ENCODE measurements at regions not wholly inside any gene's neighbourhood (a gene's known extent, or its start where the extent isn't known, plus 50 kb on each side); places are given as distances from the start of the nearest gene placed in this dataset.

DNA sequence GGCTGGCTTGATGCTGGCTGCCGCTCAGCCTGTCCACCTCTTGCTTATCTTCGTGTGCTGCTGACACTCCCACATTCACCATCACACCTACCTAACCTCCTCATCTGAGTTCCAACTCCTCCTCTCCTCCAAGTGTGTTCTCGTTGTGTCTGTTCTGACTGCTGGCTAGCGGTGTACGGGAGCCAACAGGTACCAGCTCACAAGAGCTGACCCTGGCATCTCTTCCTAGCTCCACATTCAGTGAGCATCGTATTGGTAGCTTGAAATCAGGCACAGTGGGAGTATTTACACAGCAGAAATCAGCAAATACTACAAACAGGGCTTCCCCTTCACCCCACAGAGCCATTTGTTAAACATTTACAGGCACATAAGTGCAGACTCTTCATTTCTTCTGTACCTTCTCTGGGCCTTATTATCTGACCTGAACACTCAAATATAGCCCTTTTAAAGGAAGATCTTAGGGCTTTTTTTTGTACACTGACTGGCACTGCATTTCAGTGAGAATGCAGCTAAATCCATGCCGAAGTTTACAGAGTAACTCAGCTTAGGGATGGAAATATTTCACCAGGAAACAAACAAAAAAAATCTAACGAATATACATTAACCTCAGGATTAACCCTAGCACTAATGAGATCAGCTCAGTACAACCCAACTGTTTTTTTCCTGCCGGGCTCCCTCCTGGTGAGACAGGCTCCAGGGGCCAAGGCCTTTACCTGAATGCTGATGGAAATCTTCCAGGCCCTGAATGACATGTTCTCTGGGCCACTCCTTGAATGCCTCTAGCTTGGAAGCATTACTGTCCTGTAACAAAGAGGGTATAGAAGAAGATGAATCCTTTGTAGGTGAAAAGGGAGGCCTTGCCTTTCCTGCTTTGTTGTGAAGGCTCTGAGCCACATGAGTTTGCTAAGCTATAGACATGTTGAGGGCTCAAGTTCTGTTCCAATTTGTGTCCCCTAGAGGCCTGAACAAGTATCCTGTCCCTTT, 150.5 kb upstream of the LPP start:
- TF ChIP-seq POLR2AphosphoS5 (IDR thresholded peaks at IDR 0.05; ENCODE audit: low read depth, low read length): no peak
- TF ChIP-seq, protein P1, sequence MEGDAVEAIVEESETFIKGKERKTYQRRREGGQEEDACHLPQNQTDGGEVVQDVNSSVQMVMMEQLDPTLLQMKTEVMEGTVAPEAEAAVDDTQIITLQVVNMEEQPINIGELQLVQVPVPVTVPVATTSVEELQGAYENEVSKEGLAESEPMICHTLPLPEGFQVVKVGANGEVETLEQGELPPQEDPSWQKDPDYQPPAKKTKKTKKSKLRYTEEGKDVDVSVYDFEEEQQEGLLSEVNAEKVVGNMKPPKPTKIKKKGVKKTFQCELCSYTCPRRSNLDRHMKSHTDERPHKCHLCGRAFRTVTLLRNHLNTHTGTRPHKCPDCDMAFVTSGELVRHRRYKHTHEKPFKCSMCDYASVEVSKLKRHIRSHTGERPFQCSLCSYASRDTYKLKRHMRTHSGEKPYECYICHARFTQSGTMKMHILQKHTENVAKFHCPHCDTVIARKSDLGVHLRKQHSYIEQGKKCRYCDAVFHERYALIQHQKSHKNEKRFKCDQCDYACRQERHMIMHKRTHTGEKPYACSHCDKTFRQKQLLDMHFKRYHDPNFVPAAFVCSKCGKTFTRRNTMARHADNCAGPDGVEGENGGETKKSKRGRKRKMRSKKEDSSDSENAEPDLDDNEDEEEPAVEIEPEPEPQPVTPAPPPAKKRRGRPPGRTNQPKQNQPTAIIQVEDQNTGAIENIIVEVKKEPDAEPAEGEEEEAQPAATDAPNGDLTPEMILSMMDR (IDR thresholded peaks at IDR 0.05): no peak
- TF ChIP-seq SIN3A (IDR thresholded peaks at IDR 0.05; ENCODE audit: borderline replicate concordance, insufficient read depth, low read depth, low read length): no peak
- no peak for TF ChIP-seq TCF7L2 (IDR thresholded peaks at IDR 0.05; ENCODE audit: low read depth, low read length)
- TF ChIP-seq, protein P2, sequence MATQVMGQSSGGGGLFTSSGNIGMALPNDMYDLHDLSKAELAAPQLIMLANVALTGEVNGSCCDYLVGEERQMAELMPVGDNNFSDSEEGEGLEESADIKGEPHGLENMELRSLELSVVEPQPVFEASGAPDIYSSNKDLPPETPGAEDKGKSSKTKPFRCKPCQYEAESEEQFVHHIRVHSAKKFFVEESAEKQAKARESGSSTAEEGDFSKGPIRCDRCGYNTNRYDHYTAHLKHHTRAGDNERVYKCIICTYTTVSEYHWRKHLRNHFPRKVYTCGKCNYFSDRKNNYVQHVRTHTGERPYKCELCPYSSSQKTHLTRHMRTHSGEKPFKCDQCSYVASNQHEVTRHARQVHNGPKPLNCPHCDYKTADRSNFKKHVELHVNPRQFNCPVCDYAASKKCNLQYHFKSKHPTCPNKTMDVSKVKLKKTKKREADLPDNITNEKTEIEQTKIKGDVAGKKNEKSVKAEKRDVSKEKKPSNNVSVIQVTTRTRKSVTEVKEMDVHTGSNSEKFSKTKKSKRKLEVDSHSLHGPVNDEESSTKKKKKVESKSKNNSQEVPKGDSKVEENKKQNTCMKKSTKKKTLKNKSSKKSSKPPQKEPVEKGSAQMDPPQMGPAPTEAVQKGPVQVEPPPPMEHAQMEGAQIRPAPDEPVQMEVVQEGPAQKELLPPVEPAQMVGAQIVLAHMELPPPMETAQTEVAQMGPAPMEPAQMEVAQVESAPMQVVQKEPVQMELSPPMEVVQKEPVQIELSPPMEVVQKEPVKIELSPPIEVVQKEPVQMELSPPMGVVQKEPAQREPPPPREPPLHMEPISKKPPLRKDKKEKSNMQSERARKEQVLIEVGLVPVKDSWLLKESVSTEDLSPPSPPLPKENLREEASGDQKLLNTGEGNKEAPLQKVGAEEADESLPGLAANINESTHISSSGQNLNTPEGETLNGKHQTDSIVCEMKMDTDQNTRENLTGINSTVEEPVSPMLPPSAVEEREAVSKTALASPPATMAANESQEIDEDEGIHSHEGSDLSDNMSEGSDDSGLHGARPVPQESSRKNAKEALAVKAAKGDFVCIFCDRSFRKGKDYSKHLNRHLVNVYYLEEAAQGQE (IDR thresholded peaks at IDR 0.05; ENCODE audit: insufficient read depth in 1 of 2, low read depth in 2 of 2, low read length in 1 of 2): no peak

All from Panc1 (cell line).